Endothelial cell of umbilical vein (primary cell): ENCODE measurements at regions not wholly inside any gene's neighbourhood (a gene's known extent, or its start where the extent isn't known, plus 50 kb on each side); places are given as distances from the start of the nearest gene placed in this dataset.

Experiments
- BruUV-seq: library from RNA; stranded (reverse); fragments of 400-500 nt; replicated peaks from 2 replicates; lab custom pipeline; 2021; lab: Mats Ljungman, UMichigan
- CTCF ChIA-PET: fragments of 300-600, 350-600 bp; sonication (Branson Sonifier 250); formaldehyde crosslinking; loops from one replicate; lab custom pipeline; 2021; ENCODE audit warnings: antibody characterized with exemption, inconsistent platforms; lab: Charles Lee
- POLR2A ChIA-PET: fragments of 300-600, 350-600 bp; sonication (Branson Sonifier 250); formaldehyde crosslinking; loops from one replicate; lab custom pipeline; 2021; ENCODE audit warnings: antibody characterized with exemption, inconsistent platforms; lab: Charles Lee
- DNase-seq: peaks from one replicate; pipeline ENCODE4 v3.0.0-alpha.2; 2011; ENCODE audit warnings: low read depth, low spot score
- FAIRE-seq: peaks from 2 replicates; lab custom pipeline; 2011; peaks lifted over from hg19 to GRCh38; lab: Jason Lieb, UNC
- H2AFZ ChIP-seq: 2 replicates; pipeline ENCODE4 v1.6.0; 2012; ENCODE audit warnings: low read depth, low read length, control low read depth, inconsistent platforms
- H3K27ac ChIP-seq: 2 replicates; pipeline ENCODE4 v1.5.1; 2011; ENCODE audit warnings: low read depth, mild to moderate bottlenecking, control low read depth, low read length, moderate library complexity; ENCODE audit not compliant: insufficient read depth
- H3K27me3 ChIP-seq, 2 experiments: 2 replicates each; pipeline versions ENCODE4 v1.6.0 to v1.6.1; 2011; ENCODE audit warnings: low read length in 2 of 2, mixed read lengths in 1 of 2; ENCODE audit not compliant: control insufficient read depth in 2 of 2, insufficient read depth in 2 of 2
- H3K36me3 ChIP-seq, 2 experiments: 2 replicates in 1 of 2; 3 replicates in 1 of 2; pipeline ENCODE4 v1.5.1; 2011; ENCODE audit warnings: low read length in 2 of 2, mild to moderate bottlenecking in 1 of 2, moderate library complexity in 1 of 2; ENCODE audit not compliant: control insufficient read depth in 2 of 2, insufficient read depth in 2 of 2; ENCODE audit errors: extremely low read depth in 1 of 2
- H3K4me1 ChIP-seq: 3 replicates; pipeline ENCODE4 v1.5.1; 2011; ENCODE audit warnings: mild to moderate bottlenecking, low read length; ENCODE audit not compliant: control insufficient read depth, insufficient read depth; ENCODE audit errors: extremely low read depth
- H3K4me2 ChIP-seq: 2 replicates; pipeline ENCODE4 v1.6.1; 2011; ENCODE audit warnings: low read length, control low read depth, mixed read lengths; ENCODE audit not compliant: insufficient read depth
- H3K4me3 ChIP-seq, 3 experiments: fragments of 200-600 bp in 1 of 3; sonication (generic), shearing (Covaris generic) in 1 of 3; replicated peaks in 1 of 3; 2 replicates each; pipeline ENCODE4 v1.5.1; 2011 to 2016; ENCODE audit warnings: control low read depth in 3 of 3, low read length in 3 of 3, mild to moderate bottlenecking in 2 of 3, inconsistent platforms in 1 of 3, low read depth in 1 of 3, moderate library complexity in 1 of 3; ENCODE audit not compliant: insufficient read depth in 1 of 3
- H3K79me2 ChIP-seq: 2 replicates; pipeline ENCODE4 v1.6.0; 2012; ENCODE audit warnings: low read length, inconsistent platforms; ENCODE audit not compliant: control insufficient read depth, insufficient read depth
- H3K9ac ChIP-seq: replicated peaks from 2 replicates; pipeline ENCODE3; 2011; ENCODE audit warnings: low read length, control low read depth; ENCODE audit not compliant: insufficient read depth; ENCODE audit errors: extremely low read depth
- H3K9me1 ChIP-seq: replicated peaks from 3 replicates; pipeline ENCODE4 v1.6.0; 2011; ENCODE audit warnings: mild to moderate bottlenecking, low read length; ENCODE audit not compliant: control insufficient read depth, insufficient read depth; ENCODE audit errors: extremely low read depth
- H3K9me3 ChIP-seq: replicated peaks from 2 replicates; pipeline ENCODE4 v1.5.1; 2012; ENCODE audit warnings: low read length, inconsistent platforms; ENCODE audit not compliant: control insufficient read depth, insufficient read depth
- H4K20me1 ChIP-seq: replicated peaks from 2 replicates; pipeline ENCODE3; 2011; ENCODE audit warnings: mild to moderate bottlenecking, low read length; ENCODE audit not compliant: control insufficient read depth, insufficient read depth; ENCODE audit errors: extremely low read depth
- FOS ChIP-seq: IDR thresholded peaks from 2 replicates; pipeline ENCODE4 v1.6.1; 2011; ENCODE audit warnings: mild to moderate bottlenecking, low read length, moderate library complexity, borderline replicate concordance; ENCODE audit not compliant: insufficient read depth
- GATA2 ChIP-seq: IDR thresholded peaks from 2 replicates; pipeline ENCODE4 v1.7.0; 2011; ENCODE audit warnings: low read depth, mild to moderate bottlenecking, moderate library complexity, mixed read lengths, low read length; ENCODE audit not compliant: insufficient read length, insufficient read depth
- JUN ChIP-seq: IDR thresholded peaks from 2 replicates; pipeline ENCODE4 v1.6.1; 2011; ENCODE audit warnings: borderline replicate concordance, low read depth; ENCODE audit not compliant: insufficient read length, insufficient read depth
- MYC ChIP-seq: IDR thresholded peaks from one replicate; pipeline ENCODE4 v1.6.1; 2011; ENCODE audit warnings: mild to moderate bottlenecking, low read depth, low read length
- POLR2A ChIP-seq: IDR thresholded peaks from 2 replicates; pipeline ENCODE4 v1.6.1; 2012; ENCODE audit warnings: low read depth, mild to moderate bottlenecking, control low read depth, low read length
- POLR2AphosphoS5 ChIP-seq: IDR thresholded peaks from 2 replicates; pipeline ENCODE4 v1.6.1; 2012; ENCODE audit warnings: low read depth, mild to moderate bottlenecking, control low read depth, low read length, moderate library complexity; ENCODE audit not compliant: insufficient read depth
- dilution Hi-C: fragments of 300-500 bp; cut with MboI; formaldehyde crosslinking; loops from one replicate; pipeline ENCODE4 v1.15.0; 2019; ENCODE audit warnings: low sequenced_read_pairs; ENCODE audit not compliant: extremely low pct_ligation_motif_present
- intact Hi-C: fragments of 100-400 bp; cut with micrococcal nuclease; formaldehyde crosslinking; loops from one replicate; pipeline ENCODE4 v1.10.0; 2022

GRCh38 chr5:35363387-35363965 lies 133.2 kb upstream of the PRLR start:
- dilution Hi-C loops (no loop called here), intact Hi-C loops (no loop called here)
- no peaks in the 10 kb centered on the region for H3K36me3 ChIP-seq
- no peak for DNase-seq
- H3K79me2 ChIP-seq = no peaks in the 10 kb centered on the region
- no peaks in the 10 kb centered on the region for H3K9me1 ChIP-seq
- no peaks in the 10 kb centered on the region for H4K20me1 ChIP-seq
- H3K4me3 ChIP-seq = no peak overlapping the region
- no peak overlapping the region for H3K9ac ChIP-seq
- TF ChIP-seq MYC (no peak), POLR2AphosphoS5 (no peak), POLR2A (no peak), JUN (no peak), GATA2 (no peak)
- ChIA-PET POLR2A (no interaction called here), CTCF (no interaction called here)
- no peaks in the 10 kb centered on the region for H3K27me3 ChIP-seq
- H2AFZ ChIP-seq = no peak overlapping the region
- no peaks in the 10 kb centered on the region for H3K4me1 ChIP-seq
- no peak overlapping the region for H3K4me2 ChIP-seq
- no peak overlapping the region for H3K27ac ChIP-seq
- BruUV-seq = no TSS peak
- no peaks in the 10 kb centered on the region for H3K9me3 ChIP-seq
- no peak for FAIRE-seq

- H3K4me2 ChIP-seq = no peak overlapping the region
- CTCF ChIA-PET = no interaction called here
- H4K20me1 ChIP-seq = no peaks in the 10 kb centered on the region
- H2AFZ ChIP-seq = no peak overlapping the region
- H3K9me3 ChIP-seq = no peaks in the 10 kb centered on the region
- no peaks in the 10 kb centered on the region for H3K27me3 ChIP-seq
- no peaks in the 10 kb centered on the region for H3K36me3 ChIP-seq
- FAIRE-seq (no peak), DNase-seq (no peak)
- intact Hi-C loops (no loop called here), dilution Hi-C loops (no loop called here)
- BruUV-seq = no TSS peak
- no peak overlapping the region for H3K27ac ChIP-seq
- no peaks in the 10 kb centered on the region for H3K9me1 ChIP-seq
- H3K4me3 ChIP-seq = no peak overlapping the region
- H3K9ac ChIP-seq = no peak overlapping the region
- TF ChIP-seq MYC (no peak), FOS (no peak), GATA2 (no peak), POLR2AphosphoS5 (no peak), POLR2A (no peak)
- H3K4me1 ChIP-seq = no peaks in the 10 kb centered on the region
- POLR2A ChIA-PET = no interaction called here
- H3K79me2 ChIP-seq = no peaks in the 10 kb centered on the region
Observed at GRCh38 chr5:35362772-35363171, 132.5 kb upstream of the PRLR start.
